Erythroblast (primary cell): ENCODE measurements at regions not wholly inside any gene's neighbourhood (a gene's known extent, or its start where the extent isn't known, plus 50 kb on each side); places are given as distances from the start of the nearest gene placed in this dataset.

Experiments
- DNase-seq, 2 experiments: peaks; one replicate each; lab custom pipeline; 2025; lab: John Stamatoyannopoulos, UW
- GATA1 ChIP-seq: IDR thresholded peaks from 2 replicates; pipeline ENCODE4 v1.6.1; 2011; ENCODE audit warnings: low read depth, mild to moderate bottlenecking, control low read depth, low read length, moderate library complexity
- POLR2A ChIP-seq: IDR thresholded peaks from 2 replicates; pipeline ENCODE4 v1.6.1; 2011; ENCODE audit warnings: mild to moderate bottlenecking, low read length

GRCh38 chr11:122033193-122033592 is 82.8 kb downstream of the BLID start:
- no peak for DNase-seq
- TF ChIP-seq GATA1 (no peak), POLR2A (no peak)

GRCh38 chr11:122032317-122032716 is 83.7 kb downstream of the BLID start:
- TF ChIP-seq GATA1 (no peak), POLR2A (no peak)
- no peak for DNase-seq

DNA sequence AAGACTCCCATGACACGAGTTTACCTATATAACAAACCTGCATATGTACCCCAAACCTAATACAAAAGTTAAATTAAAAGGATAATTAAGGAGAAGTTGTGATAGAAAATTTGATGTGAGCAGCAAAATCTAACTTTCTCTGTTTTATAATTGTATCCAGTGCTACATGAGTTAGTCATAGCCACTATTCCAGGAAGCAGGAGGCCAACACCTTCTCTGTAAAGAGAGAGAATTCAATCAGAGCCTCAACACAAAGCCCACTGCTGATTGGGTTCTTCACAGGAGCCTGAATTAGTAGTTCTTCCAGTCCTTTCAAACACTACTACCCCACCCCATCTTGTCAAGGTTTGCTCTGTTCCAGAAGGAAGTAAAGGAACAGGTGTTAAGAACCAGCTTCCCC is 84.2 kb downstream of the BLID start:
- TF ChIP-seq POLR2A: no peak
- no peak for TF ChIP-seq GATA1
- no peak for DNase-seq

- no peak for DNase-seq
- TF ChIP-seq GATA1 (no peak), POLR2A (no peak)
These were observed 85.7 kb downstream of the BLID start for GRCh38 chr11:122030286-122030685.

DNA sequence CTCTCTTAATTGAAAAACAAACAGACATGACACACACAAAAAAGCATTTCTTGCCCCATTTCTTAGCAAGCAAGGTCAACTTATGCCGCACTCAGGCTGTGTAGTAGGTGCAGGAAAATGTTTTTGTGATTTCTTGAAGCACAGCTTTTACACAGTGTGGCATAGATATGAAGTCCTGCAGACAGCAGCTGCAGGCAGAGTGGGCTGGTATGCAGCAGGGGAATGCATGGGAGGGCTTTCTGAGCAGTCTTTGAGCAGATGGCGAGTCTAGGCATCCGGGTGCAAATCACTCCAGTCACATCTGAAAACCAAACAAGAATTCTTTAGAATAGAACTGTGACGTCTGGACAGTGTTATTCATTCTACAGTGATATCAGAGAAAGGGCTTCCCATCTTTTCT is 87.5 kb downstream of the BLID start:
- DNase-seq: no peak
- TF ChIP-seq GATA1 (no peak), POLR2A (no peak)

- no peak for TF ChIP-seq GATA1
- no peak for DNase-seq
These were observed 88.0 kb downstream of the BLID start for GRCh38 chr11:122028036-122028435.

GRCh38 chr11:122025757-122026156 is 90.3 kb downstream of the BLID start:
- TF ChIP-seq GATA1 (no peak), POLR2A (no peak)
- DNase-seq: no peak

DNA sequence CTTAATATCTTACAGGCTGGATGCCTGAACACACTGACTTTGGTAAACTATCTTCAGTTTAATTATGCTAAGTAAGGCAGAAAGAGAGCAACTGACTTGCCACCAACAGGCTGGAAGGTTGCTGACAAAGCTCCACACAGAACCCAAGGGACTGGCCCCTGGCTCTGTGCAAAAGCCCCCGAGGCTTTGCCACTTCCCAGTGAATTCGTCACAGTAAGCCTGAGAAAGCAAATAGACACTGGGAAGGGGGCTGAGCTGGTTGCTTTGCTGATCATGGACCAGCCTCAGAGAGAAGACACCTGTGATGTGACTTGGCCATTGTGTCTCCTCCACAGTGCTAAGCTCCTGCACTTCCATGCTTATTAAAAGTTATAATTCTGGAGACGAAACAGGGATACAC is 91.7 kb downstream of the BLID start:
- TF ChIP-seq POLR2A: no peak
- no peak for TF ChIP-seq GATA1
- no peak for DNase-seq

GRCh38 chr11:122023614-122024250 is 92.3 kb downstream of the BLID start:
- DNase-seq: no peak

GRCh38 chr11:122022646-122023045 is 93.4 kb downstream of the BLID start:
- no peak for DNase-seq
- TF ChIP-seq GATA1 (no peak), POLR2A (no peak)

More at GRCh38 chr11:122023614-122024250, 92.3 kb downstream of the BLID start:
- TF ChIP-seq POLR2A (no peak), GATA1 (no peak)

GRCh38 chr11:122020902-122021301 is 95.1 kb downstream of the BLID start:
- no peak for TF ChIP-seq POLR2A
- no peak for TF ChIP-seq GATA1
- DNase-seq: peak in 1 of 2 experiments; percentile 0

DNA sequence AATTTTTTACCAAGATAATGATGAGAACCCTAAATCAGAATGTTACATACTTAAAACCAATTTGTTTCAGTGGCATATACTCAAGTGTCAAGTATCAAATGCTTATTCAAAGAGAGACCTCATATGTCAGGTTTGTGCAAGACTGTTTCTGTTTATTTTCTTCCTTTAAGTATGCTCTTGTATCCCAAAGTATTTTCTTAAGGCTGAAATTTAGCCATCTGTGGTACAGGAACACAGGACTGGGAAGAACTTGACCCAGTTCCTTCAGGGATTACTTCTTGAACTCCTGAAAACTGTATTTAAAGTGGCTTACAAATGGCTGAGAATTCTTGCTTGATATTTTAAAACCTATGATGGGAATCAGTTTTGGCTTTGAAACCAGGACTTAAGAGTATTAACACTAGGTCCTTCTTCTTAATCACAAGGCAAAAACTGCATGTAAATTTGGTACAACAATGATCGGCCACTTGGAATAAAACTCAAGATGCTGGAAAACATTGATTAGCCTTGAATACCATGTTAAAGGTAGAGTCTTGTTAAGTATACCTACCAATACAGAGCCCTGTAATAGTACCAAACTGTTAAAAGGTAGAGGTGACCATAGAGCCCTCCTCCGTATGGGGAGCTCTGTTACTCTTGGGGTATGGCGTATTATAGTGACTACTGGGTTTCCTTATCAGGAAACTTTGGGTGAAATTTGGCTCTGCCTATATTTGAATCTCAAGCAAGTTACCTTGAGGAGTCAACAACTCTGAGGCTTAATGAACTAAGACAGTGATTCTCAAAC is 95.9 kb downstream of the BLID start:
- TF ChIP-seq POLR2A: no peak
- no peak for TF ChIP-seq GATA1
- DNase-seq: no peak

- no peak for TF ChIP-seq GATA1
- no peak for TF ChIP-seq POLR2A
- no peak for DNase-seq
These were observed 108.4 kb downstream of the BLID start for GRCh38 chr11:122007601-122008071.

DNA sequence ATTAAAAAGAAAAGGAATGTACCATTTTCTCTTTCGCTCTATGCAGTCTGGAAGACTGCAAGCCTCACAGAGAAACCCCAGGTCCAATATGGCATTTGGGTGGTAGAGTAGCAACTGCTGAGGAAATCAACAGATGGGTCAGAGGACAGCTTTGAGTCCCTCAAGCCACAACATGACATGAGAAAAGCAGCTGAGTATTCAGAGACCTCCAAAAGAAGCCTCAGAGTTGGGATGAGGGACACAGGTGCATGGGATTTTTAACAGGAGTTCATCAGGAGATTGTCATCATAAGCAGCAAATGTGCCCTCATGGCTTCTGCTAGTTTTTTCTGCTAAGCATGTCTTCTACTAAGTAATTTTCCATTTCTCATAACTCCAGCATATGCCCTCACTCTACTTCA is 111.6 kb downstream of the BLID start:
- TF ChIP-seq POLR2A: no peak
- no peak for TF ChIP-seq GATA1
- no peak for DNase-seq
